PC-9 (cell line): ENCODE measurements at regions not wholly inside any gene's neighbourhood (a gene's known extent, or its start where the extent isn't known, plus 50 kb on each side); places are given as distances from the start of the nearest gene placed in this dataset.

ENCODE experiments used
- CTCF ChIP-seq: fragments of 200-600 bp; sonication (generic); conservative IDR thresholded peaks from 2 replicates; pipeline ENCODE4 v1.6.1; 2017; ENCODE audit warnings: mixed run types, antibody characterized with exemption, mild to moderate bottlenecking, moderate library complexity
- EZH2 ChIP-seq: fragments of 200-600 bp; sonication (generic); IDR thresholded peaks from 2 replicates; pipeline ENCODE4 v1.8.0; 2017; ENCODE audit warnings: antibody characterized with exemption, low read depth

- TF ChIP-seq CTCF: no peak
- no peak for TF ChIP-seq EZH2
Observed at GRCh38 chr3:109888026-109888425, 550.7 kb upstream of the DPPA4 start.
